GM18951 (cell line): ENCODE measurements at regions not wholly inside any gene's neighbourhood (a gene's known extent, or its start where the extent isn't known, plus 50 kb on each side); places are given as distances from the start of the nearest gene placed in this dataset.

Experiments used
- POLR2A ChIP-seq: IDR thresholded peaks from 4 replicates; pipeline ENCODE4 v1.6.1; 2011; ENCODE audit warnings: mild to moderate bottlenecking; ENCODE audit not compliant: insufficient read length, insufficient read depth; ENCODE audit errors: extremely low read depth
- in situ Hi-C: fragments of 300-500 bp; cut with MboI; formaldehyde crosslinking; loops from one replicate; pipeline ENCODE4 v1.12.0; 2022; ENCODE audit warnings: low sequenced_read_pairs, mixed read lengths, inconsistent platforms; ENCODE audit not compliant: unreplicated experiment

DNA sequence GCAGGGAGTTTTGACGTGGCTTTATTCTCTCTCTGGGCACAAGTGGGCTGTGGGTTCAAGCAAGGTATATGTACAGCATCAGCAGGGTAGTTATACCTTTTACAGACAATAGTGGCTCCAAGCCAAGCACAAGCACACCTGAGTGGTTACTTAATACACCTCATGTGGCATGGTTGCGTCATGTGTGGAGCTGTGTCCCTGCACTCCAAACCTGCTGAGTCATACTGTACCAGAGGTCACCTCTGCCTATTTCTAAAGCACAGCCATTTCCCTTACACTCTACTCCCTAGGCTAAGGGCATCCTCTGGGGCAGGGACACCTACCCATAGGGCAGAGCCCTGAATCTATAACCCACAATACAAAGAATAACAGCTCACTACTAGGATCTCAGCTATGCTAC is 147.3 kb downstream of the OSTF1 start:
- in situ Hi-C loops, result no loop called here
- TF ChIP-seq POLR2A, result no peak

DNA sequence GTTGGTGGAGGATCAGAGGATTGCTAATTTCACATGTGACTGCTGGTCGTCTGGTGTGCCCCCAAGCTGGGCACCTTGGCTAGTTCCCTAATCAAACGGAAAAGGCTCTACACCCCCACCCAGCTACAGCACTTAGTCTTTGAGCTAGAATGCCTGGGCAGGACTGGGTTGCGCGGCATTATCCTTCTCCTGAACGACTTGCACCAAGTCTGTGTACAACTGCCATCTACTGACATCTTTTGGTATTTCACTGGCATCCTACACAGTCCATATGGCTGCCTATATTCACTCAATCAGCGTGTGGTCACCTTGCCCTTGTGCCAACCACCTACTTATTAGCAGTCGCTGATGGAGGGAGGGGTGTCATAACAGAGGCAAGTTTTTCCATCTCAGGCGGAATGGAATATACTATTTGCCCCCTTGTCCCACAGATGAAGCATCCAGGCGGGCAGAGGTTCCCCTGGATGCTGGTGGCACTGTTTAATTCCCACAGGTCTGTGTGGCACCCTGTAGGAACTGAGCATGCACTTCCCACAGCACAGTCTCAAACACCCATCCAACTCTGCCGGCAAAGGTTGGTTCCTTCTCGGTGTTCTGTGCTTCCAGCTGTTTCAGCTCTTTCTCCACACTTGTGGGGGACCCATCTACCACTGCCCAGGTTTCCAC is 150.1 kb downstream of the OSTF1 start:
- in situ Hi-C loops, result no loop called here

DNA sequence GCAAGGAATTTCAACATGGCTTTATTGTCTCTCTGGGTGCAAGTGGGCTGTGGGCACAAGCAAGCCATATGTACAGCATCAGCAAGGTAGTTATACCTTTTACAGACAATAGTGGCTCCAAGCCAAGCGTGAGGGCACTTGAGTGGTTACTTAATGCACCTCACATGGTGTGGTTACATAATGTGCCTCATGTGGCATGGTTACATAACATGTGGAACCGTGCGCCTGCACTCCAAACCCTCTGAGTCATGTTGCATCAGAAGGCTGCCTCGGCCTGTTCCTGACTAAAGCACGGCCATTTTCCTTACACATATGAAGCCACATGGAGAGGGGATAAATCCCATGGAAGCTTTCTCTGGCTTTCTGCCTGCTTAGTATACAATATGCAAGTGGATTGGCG is 150.9 kb downstream of the OSTF1 start:
- no peak for TF ChIP-seq POLR2A
- in situ Hi-C loops, result no loop called here

More for the DNA sequence above, 150.1 kb downstream of the OSTF1 start:
- TF ChIP-seq POLR2A, result no peak

DNA sequence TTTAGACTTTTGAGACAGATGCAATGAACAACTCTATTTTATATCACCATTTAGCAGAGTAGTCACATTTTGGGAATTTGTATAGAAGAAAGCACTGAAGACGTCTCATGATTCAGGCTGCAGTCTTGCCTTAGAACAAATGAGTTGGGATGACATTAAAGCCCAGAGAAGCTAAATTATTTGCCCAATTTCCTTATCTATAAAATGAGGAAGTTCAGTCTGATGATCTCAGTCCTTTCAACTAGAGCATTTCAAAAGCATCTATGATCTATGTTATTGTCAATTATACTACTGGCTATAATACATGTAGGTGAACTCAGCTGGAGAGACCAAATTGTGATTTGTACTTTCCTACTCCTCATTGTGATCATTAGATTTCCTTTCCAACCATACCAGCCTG is 154.1 kb downstream of the OSTF1 start:
- TF ChIP-seq POLR2A, result no peak
- in situ Hi-C loops, result no loop called here

DNA sequence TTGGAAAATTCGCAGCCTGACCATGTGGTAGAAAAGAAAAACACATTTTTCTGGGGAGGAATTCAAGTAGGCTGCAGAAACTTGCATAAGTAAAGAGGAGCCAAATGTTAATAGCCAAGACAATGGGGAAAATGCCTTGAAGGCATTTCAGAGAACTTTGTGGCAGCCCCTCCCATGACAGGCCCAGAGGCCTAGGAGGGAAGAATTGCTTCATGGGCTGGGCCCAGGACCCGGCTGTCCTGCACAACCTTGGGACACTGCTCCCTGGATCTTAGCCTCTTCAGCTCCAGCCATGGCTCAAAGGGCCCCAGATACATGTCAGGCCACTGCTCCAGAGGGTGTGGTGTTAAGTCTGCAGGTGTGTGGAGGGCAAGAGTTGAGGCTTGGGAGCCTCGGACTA is 158.6 kb downstream of the OSTF1 start:
- in situ Hi-C loops, result no loop called here
- TF ChIP-seq POLR2A, result no peak

DNA sequence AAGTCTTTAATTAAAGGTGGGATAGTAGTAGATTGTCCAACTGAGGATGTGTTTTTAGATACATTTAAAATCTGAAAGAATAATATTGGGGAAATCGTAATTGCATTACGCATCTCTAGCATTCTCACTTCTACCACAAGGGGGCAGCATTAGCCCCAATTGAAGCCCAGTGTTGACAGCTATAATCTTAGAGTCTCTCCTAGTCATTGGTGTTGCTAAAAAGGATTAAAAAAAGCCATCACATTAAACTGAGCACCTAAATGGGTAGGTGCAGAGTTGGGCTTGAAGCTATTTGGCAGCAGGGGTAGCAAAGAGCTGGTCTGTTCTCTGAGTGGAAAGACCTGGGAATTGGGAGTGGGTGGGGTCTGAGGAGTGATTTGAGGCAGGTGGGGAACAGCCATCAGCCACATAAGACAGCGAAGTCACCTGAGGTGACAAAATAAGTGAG is 177.2 kb downstream of the OSTF1 start:
- no peak for TF ChIP-seq POLR2A
- in situ Hi-C loops, result loop anchor here (25.0 kb wide), 1 partner anchor 1022 kb away; no protein-coding TSS in a partner anchor

DNA sequence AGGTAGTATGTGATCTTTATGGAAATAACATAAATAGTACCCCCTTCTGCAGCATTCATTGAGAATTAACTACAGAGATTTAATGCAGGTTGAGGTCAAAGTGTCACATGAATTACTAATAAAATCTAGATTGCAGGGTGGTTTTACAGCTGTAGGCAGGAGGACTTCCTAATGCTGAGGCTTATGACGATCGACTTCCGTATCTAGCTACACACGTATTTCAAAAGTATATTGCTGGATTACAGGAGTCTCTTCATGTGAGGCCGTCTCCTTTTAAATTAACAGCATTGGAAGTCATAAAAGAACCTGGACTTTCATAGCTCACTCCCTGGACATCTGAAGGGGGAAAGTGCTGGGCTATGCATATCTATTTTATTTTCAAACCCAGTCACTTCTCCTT is 180.9 kb downstream of the OSTF1 start:
- no peak for TF ChIP-seq POLR2A
- in situ Hi-C loops, result loop anchor here (25.0 kb wide), 1 partner anchor 1018 kb away; no protein-coding TSS in a partner anchor

DNA sequence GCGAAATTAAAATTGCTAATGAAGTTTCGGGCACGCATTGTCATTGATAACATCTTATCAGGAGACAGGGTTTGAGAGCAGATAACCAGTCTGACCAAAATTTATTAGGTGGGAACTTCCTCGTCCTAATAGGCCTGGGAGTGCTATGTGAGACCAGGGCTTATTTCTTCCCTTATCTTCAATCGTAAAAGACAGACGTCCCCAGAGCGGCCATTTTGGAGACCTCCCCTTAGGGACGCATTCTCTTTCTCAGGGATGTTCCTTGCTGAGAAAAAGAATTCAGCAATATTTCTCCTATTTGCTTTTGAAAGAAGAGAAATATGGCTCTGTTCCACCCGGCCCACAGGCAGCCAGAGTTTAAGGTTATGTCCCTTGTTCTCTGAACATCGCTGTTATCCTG is 184.7 kb downstream of the OSTF1 start:
- in situ Hi-C loops, result loop anchor here (25.0 kb wide), 1 partner anchor 1014 kb away; no protein-coding TSS in a partner anchor

DNA sequence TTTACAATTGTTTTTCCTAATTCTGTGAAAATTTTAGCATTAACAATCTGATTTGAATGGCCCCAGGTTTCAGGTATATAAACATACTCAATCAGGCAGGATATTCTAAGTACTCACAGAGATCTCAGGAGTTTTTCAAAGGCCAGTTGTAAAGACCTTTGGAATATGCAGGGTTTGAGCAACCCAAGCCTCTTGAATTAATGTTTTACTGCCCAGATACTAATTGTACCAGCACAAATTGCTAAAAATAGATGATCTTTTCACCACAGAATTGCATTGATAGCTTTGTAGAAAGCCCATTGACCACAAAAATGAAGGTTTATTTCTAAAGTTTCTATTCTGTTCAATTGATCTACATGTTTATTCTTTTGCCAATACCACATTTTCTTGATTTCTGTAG is 186.5 kb downstream of the OSTF1 start:
- in situ Hi-C loops, result loop anchor here (25.0 kb wide), 1 partner anchor 1013 kb away; no protein-coding TSS in a partner anchor
- no peak for TF ChIP-seq POLR2A

DNA sequence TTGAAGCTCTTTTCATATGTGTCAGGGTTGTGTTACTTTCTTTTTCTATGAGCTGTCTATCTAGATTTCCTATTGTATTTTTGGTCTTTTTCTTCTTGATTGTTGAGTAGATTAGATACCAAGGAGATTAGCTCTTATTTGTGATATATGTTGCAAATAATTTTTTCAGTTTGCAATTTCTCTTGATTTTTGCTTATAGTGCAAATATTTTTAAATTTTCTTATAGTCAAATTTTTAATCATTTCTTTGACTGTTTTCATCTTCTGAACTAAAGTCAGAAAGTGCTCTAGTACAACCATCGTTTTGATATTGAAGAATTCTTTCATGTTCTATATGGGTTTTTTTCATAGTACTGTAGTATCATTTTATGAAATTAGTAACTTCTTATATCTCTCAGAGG is 193.7 kb downstream of the OSTF1 start:
- in situ Hi-C loops, result no loop called here
- no peak for TF ChIP-seq POLR2A

DNA sequence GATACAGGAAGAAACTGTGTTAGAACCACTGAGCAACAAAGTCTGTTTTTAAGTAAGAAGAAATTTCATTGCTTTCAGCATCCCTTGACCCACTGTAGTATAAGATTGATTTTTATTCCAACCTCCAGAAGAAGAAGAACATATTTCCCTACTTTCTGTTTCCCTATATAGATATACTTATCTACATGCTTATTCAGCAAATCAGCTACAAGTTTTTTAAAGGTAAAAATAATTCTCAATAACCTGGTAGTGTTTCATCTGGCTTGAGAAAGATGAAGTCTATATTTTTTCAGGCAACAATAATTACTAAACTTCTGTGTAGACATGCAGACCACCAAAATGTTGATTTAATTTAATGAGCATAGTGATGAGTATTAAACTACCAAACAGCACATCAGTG is 201.0 kb downstream of the OSTF1 start:
- in situ Hi-C loops, result no loop called here

DNA sequence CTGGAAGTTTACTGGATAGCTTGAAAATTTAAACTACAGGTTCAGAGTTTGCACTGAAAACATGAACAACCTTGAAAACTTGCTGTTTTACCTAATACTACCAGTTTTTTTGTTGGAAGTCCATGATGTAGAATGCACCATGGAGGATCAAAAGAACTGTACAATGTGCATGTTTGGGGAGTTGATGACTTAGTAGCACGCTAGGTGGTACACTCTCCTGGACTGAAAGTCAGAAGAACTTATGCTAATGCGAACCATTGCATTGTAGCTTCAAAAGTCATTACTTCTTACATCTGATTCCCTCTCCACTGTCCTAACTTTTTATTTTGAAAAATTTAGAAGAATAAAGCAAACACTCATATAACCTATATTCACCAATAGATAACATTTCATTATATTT is 211.0 kb downstream of the OSTF1 start:
- in situ Hi-C loops, result no loop called here
- TF ChIP-seq POLR2A, result no peak

More for the DNA sequence above, 201.0 kb downstream of the OSTF1 start:
- TF ChIP-seq POLR2A, result no peak

DNA sequence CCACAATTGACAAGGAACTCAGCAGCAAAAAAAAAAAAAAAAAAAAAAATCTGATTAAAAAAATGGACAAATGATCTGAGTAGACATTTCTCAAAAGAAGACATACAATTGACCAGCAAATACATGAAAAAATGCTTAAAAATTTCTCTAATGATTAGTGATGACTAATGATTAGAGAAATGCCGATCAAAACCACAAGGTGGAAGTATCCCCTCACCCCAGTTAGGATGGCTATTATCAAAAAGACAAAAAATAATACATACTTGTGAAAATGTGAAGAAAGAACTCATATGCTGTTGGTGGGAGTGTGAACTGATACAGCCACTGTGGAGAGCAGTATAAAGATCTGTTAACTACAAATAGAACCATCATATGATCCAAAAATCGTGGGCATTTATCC is 245.3 kb downstream of the OSTF1 start:
- in situ Hi-C loops, result no loop called here
- TF ChIP-seq POLR2A, result no peak

DNA sequence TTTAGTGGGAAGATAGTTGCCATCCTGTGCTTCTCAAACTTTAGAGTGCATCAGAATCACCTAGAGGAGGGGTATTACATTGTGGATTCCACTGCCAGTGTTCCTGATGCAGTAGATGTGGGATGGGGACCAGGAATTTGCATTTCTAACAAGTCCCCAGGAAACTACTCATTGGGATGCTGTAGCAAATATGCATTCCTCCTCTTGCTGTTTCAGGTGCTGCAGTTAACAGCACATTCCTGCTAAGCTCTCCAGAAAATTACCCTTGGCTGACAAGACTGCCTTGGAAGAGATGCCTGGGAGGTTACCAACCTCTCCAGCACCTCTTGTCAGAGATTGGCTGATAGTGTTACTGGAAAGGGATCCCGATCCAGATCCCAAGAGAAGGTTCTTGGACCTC is 270.5 kb downstream of the OSTF1 start:
- in situ Hi-C loops, result no loop called here
- no peak for TF ChIP-seq POLR2A
